GM12865 (cell line): ENCODE measurements at regions not wholly inside any gene's neighbourhood (a gene's known extent, or its start where the extent isn't known, plus 50 kb on each side); places are given as distances from the start of the nearest gene placed in this dataset.
"Not testable (repeated sequence)": the region's sequence is repeated elsewhere in the genome, so short reads cannot be mapped to it uniquely, and the experiment has no call there.

Experiments
- DNase-seq: peaks from one replicate; pipeline ENCODE4 v3.0.0; 2010; ENCODE audit warnings: low read depth
- H3K4me3 ChIP-seq: 2 replicates; pipeline ENCODE4 v1.5.1; 2011; ENCODE audit warnings: mild to moderate bottlenecking, low read depth, low read length, control low read depth
- TF ChIP-seq, protein P1 (sequence below): IDR thresholded peaks from 2 replicates; pipeline ENCODE4 v1.5.1; 2011; ENCODE audit warnings: low read length, control low read depth, low read depth, inconsistent platforms; ENCODE audit not compliant: insufficient read depth; ENCODE audit errors: missing control alignments

DNA sequence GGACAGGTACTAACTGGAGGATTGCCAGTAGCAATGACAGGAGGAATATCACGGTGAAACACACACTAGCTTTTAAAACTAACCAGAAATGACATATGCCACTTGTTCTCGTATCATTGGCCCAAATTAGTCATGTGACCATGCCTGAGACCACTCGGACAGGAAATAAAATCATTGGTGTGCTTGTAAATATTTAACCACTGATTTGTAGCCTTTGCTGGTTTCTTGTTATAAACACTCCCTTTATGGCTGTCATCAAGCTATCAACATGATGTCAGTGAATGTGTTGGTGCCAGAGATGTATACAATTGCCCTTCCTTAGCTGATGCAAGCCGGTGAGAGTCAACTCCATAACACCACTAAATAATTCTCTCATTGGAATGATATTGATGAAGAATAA, 123.7 kb upstream of the ANKH start:
- TF ChIP-seq, protein P1, sequence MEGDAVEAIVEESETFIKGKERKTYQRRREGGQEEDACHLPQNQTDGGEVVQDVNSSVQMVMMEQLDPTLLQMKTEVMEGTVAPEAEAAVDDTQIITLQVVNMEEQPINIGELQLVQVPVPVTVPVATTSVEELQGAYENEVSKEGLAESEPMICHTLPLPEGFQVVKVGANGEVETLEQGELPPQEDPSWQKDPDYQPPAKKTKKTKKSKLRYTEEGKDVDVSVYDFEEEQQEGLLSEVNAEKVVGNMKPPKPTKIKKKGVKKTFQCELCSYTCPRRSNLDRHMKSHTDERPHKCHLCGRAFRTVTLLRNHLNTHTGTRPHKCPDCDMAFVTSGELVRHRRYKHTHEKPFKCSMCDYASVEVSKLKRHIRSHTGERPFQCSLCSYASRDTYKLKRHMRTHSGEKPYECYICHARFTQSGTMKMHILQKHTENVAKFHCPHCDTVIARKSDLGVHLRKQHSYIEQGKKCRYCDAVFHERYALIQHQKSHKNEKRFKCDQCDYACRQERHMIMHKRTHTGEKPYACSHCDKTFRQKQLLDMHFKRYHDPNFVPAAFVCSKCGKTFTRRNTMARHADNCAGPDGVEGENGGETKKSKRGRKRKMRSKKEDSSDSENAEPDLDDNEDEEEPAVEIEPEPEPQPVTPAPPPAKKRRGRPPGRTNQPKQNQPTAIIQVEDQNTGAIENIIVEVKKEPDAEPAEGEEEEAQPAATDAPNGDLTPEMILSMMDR: no peak
- no peak for DNase-seq

DNA sequence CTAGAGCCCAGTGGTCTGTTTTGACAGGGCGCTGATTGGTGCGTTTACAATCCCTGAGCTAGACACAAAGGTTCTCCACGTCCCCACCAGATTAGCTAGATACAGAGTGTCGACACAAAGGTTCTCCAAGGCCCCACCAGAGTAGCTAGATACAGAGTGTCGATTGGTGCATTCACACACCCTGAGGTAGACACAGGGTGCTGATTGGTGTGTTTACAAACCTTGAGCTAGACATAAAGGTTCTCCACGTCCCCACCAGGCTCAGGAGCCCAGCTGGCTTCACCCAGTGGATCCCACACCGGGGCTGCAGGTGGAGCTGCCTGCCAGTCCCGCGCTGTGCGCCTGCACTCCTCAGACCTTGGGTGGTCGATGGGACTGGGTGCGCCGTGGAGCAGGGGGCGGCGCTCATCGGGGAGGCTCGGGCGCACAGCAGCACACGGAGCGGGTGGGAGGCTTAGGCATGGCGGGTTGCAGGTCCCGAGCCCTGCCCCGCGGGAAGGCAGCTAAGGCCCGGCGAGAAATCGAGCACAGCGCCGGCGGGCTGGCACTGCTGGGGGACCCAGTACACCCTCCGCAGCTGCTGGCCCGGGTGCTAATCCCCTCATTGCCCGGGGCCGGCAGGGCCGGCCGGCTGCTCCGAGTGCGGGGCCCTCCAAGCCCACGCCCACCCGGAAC, 122.0 kb upstream of the ANKH start:
- peak overlapping the region; percentile 48; the same call in 1 of the 2 replicates for H3K4me3 ChIP-seq
- DNase-seq: not testable (repeated sequence)

More for the DNA sequence above, 123.7 kb upstream of the ANKH start:
- H3K4me3 ChIP-seq: no peak overlapping the region

DNA sequence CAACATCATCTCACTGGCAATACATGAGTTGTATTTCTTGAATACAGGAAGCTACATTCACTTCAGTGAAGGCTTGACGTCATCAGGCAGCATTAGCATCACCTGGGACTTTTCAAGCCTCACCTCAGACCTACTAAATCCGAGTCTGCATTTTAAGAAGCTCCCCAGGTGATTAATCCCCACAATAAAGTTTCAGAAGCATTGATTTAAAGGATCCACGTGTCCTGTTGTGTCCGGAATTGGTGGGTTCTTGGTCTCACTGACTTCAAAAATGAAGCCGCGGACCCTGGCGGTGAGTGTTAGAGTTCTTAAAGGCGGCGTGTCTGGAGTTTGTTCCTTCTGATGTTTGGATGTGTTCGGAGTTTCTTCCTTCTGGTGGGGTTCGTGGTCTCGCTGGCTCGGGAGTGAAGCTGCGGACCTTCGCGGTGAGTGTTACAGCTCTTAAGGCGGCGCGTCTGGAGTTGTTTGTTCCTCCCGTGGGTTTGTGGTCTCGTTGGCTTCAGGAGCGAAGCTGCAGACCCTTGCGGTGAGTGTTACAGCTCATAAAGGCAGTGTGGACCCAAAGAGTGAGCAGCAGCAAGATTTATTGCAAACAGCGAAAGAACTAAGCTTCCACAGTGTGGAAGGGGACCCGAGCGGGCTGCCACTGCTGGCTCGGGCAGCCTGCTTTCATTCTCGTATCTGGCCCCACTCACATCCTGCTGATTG, 121.3 kb upstream of the ANKH start:
- DNase-seq: peak; percentile 57

DNA sequence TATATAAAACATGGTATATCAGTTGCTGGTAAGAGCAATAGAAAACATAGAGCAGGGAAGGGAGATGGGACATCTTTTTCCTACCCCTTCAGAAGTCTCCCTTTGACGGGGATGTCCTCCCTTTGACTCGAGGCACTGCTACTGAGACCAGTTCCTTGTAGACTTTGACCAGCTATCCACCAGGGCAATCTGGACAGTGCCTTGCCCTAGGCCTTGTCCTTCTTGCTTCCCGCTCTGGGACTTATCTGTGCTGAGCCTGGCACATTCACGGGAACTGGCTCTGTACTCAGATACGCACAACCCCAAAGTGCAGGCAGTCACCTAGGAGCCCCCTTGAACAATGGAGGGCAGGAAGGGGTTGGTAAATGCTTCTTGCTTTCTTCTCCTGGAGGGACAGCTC, 116.6 kb upstream of the ANKH start:
- TF ChIP-seq, protein P1: no peak
- no peak for DNase-seq
- no peak overlapping the region for H3K4me3 ChIP-seq

More for the DNA sequence above, 121.3 kb upstream of the ANKH start:
- H3K4me3 ChIP-seq: peak overlapping the region; percentile 48

DNA sequence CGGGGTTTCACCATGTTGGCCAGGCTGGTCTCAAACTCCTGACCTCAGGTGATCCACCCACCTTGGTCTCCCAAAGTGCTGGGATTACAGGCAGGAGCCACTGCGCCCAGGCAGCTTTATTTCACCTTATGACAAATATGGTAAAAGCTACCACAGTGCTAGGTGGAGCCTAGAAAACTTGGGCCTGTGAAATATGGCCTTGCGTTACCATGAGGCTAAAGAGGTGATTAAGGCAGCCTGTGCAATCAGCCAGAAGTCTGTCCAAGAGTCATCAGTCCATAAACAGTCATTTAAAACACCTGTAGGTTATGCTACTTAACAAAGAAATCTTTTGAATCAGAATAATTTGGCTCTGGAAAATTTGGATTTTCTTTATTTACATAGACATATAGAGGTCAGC, 114.8 kb upstream of the ANKH start:
- no peak for DNase-seq
- TF ChIP-seq, protein P1: no peak
- no peak overlapping the region for H3K4me3 ChIP-seq

DNA sequence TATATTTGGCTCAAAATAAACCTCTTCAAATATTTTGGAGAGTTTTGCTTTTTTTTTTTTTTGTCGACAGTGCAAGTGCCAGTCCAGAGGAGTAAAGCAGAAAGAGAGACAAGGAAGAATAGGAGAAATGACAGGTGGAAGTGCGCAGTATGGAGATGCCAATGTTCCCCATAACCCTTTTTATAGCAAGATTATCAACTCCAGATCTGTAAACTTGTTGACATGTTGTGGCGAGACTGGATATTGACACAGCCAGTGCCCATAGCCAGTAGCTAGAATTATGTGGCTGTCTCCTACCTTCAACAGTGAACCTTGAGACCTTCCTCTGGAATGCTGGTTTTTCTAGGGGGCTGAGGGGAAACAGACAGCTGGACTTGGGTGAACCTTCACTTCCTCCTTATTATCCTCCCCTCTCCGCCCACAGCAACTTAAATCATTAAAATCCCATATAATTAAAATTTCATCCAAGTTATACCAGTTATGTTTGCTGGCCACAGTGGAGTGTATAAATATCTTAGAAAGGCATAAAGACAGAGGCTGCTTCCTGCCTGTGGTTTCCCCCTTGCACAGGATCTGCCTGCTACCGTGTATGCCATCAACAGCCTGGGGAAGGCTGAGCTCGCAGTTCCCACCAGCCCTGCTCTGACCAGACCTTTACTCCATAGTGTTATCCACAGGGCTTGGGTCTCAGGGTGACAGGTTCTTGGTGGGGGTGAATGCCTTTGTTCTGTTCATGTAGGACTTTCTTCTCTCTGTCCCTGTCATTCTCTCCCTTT, 112.3 kb upstream of the ANKH start:
- DNase-seq: no peak
- TF ChIP-seq, protein P1: no peak
- no peak overlapping the region for H3K4me3 ChIP-seq

DNA sequence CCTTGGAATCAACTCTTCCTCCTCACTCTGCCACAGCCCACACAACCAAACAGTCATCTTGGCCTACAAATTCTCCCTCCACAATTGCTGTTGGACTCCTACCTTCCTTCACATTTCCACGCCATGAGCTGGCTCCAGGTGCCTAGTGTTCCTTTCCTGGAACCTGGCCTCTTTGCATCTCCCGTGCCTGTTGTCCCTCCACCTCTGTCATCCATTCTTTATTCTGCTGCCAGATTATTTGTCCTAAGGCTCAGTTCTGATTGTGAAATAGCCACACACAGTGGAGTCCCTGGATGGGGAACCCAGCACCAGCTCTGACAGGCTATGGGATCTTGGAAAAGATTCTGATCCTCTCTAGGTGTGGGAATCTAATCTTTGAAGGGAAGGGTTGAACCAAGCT, 109.1 kb upstream of the ANKH start:
- no peak overlapping the region for H3K4me3 ChIP-seq
- TF ChIP-seq, protein P1: no peak
- DNase-seq: no peak
